ENCODE measurements at regions not wholly inside any gene's neighbourhood (a gene's known extent, or its start where the extent isn't known, plus 50 kb on each side); places are given as distances from the start of the nearest gene placed in this dataset.

DNA sequence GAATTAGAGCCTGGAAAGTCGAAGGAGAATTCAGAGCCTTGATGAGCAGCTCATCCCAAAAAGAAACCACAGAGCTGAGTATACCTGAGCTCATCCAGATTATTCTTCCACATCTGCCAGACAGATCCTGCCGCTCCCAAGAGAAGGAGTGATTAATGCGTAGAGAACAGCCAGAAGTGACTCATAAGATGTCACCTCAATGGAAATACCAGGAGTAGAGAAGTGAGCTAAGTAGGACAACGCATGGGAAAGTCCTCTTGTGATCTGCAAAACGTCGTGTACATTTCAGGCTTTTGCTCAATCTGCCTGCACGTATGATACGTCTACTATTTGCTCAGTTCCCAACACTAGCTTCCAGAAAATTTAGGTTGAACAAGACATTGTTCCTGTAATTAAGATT, 230.5 kb upstream of the AUTS2 start:
- DNase-seq (ENCODE audit: low spot score): no peak
- H3K9ac ChIP-seq (ENCODE audit: low read depth in 1 of 2, low read length in 2 of 2): no peak overlapping the region
- 80% methylated on average over 8 of the region's 8 CpGs for WGBS
- H3K4me1 ChIP-seq (ENCODE audit: control insufficient read depth in 4 of 4, insufficient read depth in 4 of 4, low read length in 3 of 4): no peaks in the 10 kb centered on the region
- no peak overlapping the region for H3K27ac ChIP-seq (ENCODE audit: low read depth in 1 of 2, low read length in 2 of 2)
- no peaks in the 10 kb centered on the region for H3K36me3 ChIP-seq (ENCODE audit: control insufficient read depth in 4 of 4, insufficient read depth in 3 of 4, low read depth in 1 of 4, low read length in 3 of 4)
- H3K9me3 ChIP-seq (ENCODE audit: control insufficient read depth in 4 of 4, low read length in 3 of 4): no peaks in the 10 kb centered on the region
- no peak overlapping the region for H3K4me3 ChIP-seq (ENCODE audit: low read depth in 1 of 3, low read length in 3 of 3)
- TF ChIP-seq, protein P1, sequence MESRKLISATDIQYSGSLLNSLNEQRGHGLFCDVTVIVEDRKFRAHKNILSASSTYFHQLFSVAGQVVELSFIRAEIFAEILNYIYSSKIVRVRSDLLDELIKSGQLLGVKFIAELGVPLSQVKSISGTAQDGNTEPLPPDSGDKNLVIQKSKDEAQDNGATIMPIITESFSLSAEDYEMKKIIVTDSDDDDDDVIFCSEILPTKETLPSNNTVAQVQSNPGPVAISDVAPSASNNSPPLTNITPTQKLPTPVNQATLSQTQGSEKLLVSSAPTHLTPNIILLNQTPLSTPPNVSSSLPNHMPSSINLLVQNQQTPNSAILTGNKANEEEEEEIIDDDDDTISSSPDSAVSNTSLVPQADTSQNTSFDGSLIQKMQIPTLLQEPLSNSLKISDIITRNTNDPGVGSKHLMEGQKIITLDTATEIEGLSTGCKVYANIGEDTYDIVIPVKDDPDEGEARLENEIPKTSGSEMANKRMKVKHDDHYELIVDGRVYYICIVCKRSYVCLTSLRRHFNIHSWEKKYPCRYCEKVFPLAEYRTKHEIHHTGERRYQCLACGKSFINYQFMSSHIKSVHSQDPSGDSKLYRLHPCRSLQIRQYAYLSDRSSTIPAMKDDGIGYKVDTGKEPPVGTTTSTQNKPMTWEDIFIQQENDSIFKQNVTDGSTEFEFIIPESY (IDR thresholded peaks at IDR 0.05): no peak
- TF ChIP-seq EGR1 (IDR thresholded peaks at IDR 0.05; ENCODE audit: low read depth in 2 of 2): no peak
- TF ChIP-seq, protein P2, sequence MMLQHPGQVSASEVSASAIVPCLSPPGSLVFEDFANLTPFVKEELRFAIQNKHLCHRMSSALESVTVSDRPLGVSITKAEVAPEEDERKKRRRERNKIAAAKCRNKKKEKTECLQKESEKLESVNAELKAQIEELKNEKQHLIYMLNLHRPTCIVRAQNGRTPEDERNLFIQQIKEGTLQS (IDR thresholded peaks at IDR 0.05): no peak
- TF ChIP-seq, protein P3, sequence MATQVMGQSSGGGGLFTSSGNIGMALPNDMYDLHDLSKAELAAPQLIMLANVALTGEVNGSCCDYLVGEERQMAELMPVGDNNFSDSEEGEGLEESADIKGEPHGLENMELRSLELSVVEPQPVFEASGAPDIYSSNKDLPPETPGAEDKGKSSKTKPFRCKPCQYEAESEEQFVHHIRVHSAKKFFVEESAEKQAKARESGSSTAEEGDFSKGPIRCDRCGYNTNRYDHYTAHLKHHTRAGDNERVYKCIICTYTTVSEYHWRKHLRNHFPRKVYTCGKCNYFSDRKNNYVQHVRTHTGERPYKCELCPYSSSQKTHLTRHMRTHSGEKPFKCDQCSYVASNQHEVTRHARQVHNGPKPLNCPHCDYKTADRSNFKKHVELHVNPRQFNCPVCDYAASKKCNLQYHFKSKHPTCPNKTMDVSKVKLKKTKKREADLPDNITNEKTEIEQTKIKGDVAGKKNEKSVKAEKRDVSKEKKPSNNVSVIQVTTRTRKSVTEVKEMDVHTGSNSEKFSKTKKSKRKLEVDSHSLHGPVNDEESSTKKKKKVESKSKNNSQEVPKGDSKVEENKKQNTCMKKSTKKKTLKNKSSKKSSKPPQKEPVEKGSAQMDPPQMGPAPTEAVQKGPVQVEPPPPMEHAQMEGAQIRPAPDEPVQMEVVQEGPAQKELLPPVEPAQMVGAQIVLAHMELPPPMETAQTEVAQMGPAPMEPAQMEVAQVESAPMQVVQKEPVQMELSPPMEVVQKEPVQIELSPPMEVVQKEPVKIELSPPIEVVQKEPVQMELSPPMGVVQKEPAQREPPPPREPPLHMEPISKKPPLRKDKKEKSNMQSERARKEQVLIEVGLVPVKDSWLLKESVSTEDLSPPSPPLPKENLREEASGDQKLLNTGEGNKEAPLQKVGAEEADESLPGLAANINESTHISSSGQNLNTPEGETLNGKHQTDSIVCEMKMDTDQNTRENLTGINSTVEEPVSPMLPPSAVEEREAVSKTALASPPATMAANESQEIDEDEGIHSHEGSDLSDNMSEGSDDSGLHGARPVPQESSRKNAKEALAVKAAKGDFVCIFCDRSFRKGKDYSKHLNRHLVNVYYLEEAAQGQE (IDR thresholded peaks at IDR 0.05): no peak
- no peak for TF ChIP-seq NR2F2 (IDR thresholded peaks at IDR 0.05)
- TF ChIP-seq, protein P4, sequence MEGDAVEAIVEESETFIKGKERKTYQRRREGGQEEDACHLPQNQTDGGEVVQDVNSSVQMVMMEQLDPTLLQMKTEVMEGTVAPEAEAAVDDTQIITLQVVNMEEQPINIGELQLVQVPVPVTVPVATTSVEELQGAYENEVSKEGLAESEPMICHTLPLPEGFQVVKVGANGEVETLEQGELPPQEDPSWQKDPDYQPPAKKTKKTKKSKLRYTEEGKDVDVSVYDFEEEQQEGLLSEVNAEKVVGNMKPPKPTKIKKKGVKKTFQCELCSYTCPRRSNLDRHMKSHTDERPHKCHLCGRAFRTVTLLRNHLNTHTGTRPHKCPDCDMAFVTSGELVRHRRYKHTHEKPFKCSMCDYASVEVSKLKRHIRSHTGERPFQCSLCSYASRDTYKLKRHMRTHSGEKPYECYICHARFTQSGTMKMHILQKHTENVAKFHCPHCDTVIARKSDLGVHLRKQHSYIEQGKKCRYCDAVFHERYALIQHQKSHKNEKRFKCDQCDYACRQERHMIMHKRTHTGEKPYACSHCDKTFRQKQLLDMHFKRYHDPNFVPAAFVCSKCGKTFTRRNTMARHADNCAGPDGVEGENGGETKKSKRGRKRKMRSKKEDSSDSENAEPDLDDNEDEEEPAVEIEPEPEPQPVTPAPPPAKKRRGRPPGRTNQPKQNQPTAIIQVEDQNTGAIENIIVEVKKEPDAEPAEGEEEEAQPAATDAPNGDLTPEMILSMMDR (IDR thresholded peaks at IDR 0.05; ENCODE audit: low read depth, low read length, missing input control): no peak
- TF ChIP-seq SP1 (IDR thresholded peaks at IDR 0.05): no peak
- no peak for TF ChIP-seq YY1 (IDR thresholded peaks at IDR 0.05)
- TF ChIP-seq HNF4A (conservative IDR thresholded peaks at IDR 0.05): no peak
- TF ChIP-seq GABPA (IDR thresholded peaks at IDR 0.05 in 1 of 2, conservative IDR thresholded peaks at IDR 0.05 in 1 of 2): no peak
- TF ChIP-seq FOXA2 (IDR thresholded peaks at IDR 0.05): no peak
- TF ChIP-seq HNF4G (IDR thresholded peaks at IDR 0.05): no peak
- TF ChIP-seq TAF1 (conservative IDR thresholded peaks at IDR 0.05): no peak
- no peak for TF ChIP-seq RXRA (IDR thresholded peaks at IDR 0.05)
- H3K27me3 ChIP-seq (ENCODE audit: control insufficient read depth in 4 of 4, insufficient read depth in 4 of 4, low read length in 3 of 4): no peaks in the 10 kb centered on the region

DNA sequence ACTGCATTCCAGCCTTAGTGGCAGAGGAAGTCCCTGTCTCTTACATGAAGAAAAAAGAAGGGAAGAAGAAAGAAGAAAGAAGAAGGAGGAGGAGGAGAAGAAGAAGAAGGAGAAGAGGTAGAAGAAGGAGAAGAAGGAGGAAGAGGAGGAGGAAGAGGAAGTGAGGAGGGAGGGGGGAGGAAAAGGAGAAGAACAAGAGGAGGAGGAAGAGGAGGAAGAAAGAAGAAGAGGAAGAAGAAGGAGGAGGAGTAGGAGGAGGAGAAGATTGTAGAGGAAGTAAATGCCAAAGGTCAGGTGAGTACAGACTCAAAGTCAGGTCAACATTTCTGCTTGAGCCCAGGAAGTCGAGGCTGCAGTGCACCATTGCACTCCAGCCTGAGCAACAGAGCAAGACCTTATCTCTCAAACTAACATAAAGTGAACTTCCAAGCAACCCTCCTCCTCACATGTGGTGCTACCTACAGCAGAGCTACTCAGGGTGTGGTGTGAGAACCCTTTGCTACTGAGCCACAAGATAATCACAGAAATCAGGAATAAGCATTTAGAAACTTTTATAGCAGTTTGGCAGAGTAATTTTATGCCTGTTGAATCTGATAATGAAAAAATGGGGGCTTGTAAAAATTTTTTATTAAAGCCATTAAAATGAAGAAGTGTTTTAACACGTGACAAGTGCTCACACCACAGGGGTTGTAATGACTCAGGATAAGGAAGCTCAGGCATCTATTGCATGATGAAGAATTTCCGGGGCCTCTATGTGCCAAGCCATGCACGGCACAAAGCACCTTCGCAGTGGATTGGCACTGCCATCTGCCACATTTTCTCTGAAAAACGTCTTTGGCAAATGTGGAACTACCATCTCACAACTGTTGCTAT, 224.9 kb upstream of the AUTS2 start:
- no peak overlapping the region for H3K27ac ChIP-seq (ENCODE audit: low read depth in 1 of 2, low read length in 2 of 2)
- no peaks in the 10 kb centered on the region for H3K36me3 ChIP-seq (ENCODE audit: control insufficient read depth in 4 of 4, insufficient read depth in 3 of 4, low read depth in 1 of 4, low read length in 3 of 4)
- H3K9me3 ChIP-seq (ENCODE audit: control insufficient read depth in 4 of 4, low read length in 3 of 4): no peaks in the 10 kb centered on the region
- H3K4me3 ChIP-seq (ENCODE audit: low read depth in 1 of 3, low read length in 3 of 3): no peak overlapping the region
- no peak overlapping the region for H3K9ac ChIP-seq (ENCODE audit: low read depth in 1 of 2, low read length in 2 of 2)
- no peak for DNase-seq (ENCODE audit: low spot score)
- H3K4me1 ChIP-seq (ENCODE audit: control insufficient read depth in 4 of 4, insufficient read depth in 4 of 4, low read length in 3 of 4): no peaks in the 10 kb centered on the region
- WGBS: 66% methylated on average over 6 of the region's 6 CpGs
- H3K27me3 ChIP-seq (ENCODE audit: control insufficient read depth in 4 of 4, insufficient read depth in 4 of 4, low read length in 3 of 4): no peaks in the 10 kb centered on the region
- TF ChIP-seq EGR1 (IDR thresholded peaks at IDR 0.05; ENCODE audit: low read depth in 2 of 2): no peak
- TF ChIP-seq, protein P4 (IDR thresholded peaks at IDR 0.05; ENCODE audit: low read depth, low read length, missing input control): no peak
- TF ChIP-seq SP1 (IDR thresholded peaks at IDR 0.05): no peak
- TF ChIP-seq, protein P5, sequence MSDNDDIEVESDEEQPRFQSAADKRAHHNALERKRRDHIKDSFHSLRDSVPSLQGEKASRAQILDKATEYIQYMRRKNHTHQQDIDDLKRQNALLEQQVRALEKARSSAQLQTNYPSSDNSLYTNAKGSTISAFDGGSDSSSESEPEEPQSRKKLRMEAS (IDR thresholded peaks at IDR 0.05): no peak
- TF ChIP-seq, protein P2 (IDR thresholded peaks at IDR 0.05): no peak
- TF ChIP-seq YY1 (IDR thresholded peaks at IDR 0.05): no peak
- no peak for TF ChIP-seq HNF4G (IDR thresholded peaks at IDR 0.05)
- TF ChIP-seq GABPA (IDR thresholded peaks at IDR 0.05 in 1 of 2, conservative IDR thresholded peaks at IDR 0.05 in 1 of 2): no peak
- TF ChIP-seq HNF4A (conservative IDR thresholded peaks at IDR 0.05): no peak
- no peak for TF ChIP-seq FOXA2 (IDR thresholded peaks at IDR 0.05)
- TF ChIP-seq RAD21 (IDR thresholded peaks at IDR 0.05): no peak
- no peak for TF ChIP-seq JUND (IDR thresholded peaks at IDR 0.05)
- no peak for TF ChIP-seq RXRA (IDR thresholded peaks at IDR 0.05)
